MV-4-11 (cell line): ENCODE measurements at regions not wholly inside any gene's neighbourhood (a gene's known extent, or its start where the extent isn't known, plus 50 kb on each side); places are given as distances from the start of the nearest gene placed in this dataset.

Source experiments
- DNase-seq: peaks from one replicate; lab custom pipeline; 2025; lab: John Stamatoyannopoulos, UW

DNA sequence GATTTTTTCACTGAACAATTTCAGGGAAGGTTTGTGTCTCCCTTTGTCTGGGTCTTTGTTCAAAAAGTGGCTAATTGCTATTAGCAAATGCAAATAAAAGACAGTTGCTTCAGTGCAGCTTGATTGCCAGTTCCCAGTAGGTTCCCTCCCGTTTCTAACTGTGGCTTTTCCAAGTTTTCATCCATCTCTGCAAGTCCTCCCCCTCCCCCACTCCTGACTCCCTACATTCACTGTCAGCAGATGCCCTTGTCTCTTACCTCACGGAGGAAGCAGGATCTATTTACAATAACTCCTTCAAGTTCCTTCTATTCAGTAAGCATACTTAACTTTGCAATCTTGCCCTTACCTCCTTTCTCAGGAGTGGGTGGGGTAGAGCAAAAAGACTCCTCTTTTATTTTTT lies 55.4 kb upstream of the SCEL start:
- DNase-seq, result no peak

DNA sequence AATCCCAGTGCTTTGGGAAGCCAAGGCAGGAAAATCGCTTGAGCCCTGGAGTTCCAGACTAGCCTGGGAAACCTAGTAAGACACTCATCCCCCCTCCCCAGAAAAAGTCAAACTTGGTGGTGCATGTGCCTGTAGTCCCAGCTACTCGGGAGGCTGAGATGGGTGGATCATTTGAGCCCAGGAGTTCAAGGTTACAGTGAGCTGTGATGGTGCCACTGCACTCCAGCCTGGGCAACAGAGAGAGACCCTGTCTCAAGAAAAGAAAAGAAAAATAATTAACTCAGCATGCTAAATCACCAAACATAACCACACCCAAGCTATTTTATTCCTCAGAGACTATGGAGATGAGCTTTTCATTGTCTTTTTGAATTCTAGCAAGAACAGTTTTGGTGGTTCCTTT lies 56.2 kb upstream of the SCEL start:
- DNase-seq, result no peak

DNA sequence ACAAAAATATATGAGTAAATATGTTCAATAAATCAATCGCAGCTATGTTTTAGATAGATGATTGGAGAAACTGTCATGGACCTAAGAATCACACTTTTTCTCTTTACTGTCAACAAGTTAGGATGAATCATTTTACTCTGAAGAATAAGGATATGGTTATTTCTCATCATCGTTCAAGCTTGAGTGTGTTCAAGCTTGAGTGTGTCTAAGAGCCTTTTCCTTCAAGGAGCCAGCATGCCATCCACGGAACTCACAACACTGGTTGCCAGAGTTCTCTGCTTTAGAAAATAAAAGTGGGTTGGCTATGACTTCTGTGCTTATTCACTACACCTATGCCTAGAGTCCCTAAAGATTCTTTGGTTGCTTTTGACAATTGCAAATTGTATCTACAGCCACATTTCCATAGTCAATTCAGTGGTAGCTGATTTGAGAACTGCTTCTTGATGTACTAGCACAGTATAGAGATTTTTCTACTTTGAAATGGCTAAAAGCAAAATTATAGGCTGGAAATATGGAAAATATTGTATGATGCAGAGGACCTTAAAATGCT lies 58.1 kb upstream of the SCEL start:
- DNase-seq, result no peak

DNA sequence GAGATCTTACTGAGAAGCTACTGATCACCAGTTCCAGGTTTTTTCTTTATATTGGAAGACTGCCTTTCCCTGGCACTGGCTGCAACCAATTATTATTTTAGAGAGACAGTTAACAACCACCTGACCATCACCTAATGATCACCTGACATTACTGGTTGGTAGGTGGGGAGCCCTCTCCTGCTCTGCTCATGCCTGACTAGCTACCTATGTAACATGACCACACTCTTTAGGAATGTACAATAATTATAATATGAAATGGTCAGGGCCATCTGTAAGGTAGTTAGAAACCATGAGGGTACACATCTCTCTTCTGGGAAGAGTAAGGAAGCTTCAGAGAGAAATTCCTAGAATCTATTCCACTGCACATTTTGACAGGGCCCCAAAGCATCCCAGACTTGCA lies 59.0 kb upstream of the SCEL start:
- no peak for DNase-seq

DNA sequence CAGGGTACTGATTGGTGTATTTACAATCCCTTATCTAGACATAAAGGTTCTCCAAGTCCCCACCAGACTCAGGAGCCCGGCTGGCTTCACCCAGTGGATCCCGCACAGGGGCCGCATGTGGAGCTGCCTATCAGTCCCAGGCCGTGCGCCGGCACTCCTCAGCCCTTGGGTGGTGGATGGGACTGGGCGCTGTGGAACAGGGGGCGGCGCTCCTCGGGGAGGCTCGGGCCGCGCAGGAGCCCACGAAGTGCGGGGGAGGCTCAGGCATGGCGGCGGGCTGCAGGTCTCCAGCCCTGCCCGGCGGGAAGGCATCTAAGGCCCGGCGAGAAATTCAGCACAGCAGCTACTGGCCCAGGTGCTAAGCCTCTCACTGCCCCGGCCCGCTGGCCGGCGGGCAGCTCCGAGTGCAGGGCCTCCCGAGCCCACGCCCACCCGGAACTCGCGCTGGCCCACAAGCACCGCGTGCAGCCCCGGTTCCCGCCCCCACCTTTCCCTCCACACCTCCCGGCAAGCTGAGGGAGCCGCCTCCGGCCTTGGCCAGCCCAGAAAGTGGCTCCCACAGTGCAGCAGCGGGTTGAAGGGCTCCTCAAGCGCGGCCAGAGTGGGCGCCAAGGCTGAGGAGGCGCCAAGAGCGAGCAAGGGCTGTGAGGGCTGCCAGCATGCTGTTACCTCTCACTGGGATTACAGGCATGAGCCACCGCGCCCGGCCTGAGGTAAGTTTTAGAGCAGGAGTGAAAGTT lies 60.0 kb upstream of the SCEL start:
- DNase-seq, result no peak

DNA sequence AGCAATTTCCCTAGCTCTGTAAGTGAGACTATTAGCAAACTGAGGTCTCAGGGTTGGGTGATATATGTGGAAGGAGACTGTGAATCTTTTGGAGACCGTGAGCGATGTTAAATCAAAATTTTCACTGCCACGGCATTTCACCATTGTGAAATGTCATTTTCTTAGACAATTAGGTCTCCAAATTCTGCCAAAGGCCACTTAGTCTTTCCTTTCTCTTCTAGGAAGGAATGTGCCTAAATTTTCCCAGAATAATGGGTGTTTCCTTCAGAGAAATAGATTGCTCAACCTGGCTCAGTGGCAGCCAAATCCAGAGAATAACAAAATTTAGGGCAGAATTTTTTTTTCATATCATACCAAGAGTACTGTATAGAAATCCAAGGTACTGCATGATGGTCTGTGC lies 64.5 kb upstream of the SCEL start:
- no peak for DNase-seq

DNA sequence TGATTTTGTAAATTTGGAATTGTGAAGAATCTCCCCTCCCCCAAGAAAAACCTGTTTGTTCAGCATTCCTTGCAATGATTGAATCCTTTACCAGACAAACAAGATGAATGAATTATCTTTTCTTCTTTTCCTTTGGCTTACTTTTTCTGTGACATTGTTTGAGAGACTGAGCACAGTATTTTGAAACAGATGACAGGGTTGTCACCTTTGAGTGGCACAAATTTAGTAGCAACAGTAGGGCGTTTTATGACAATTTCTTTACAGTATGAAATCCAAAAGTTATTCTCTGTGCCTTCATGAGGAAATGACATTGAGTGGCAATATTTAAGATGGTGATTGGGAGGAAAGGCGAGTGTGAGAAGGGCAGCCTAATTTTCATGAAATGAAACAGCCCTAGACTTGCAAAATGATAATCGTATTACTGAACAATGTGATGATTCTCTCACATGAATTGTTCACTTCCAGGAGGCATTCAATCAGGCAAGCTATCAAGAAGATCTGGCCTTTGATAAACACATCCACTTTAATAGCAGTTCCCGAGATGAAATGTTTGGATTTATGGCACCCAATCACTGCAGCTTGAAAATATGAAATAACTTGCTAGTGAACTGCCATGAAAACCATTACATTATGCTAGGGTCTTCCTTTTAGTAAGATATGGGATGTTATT lies 68.6 kb upstream of the SCEL start:
- DNase-seq, result no peak

DNA sequence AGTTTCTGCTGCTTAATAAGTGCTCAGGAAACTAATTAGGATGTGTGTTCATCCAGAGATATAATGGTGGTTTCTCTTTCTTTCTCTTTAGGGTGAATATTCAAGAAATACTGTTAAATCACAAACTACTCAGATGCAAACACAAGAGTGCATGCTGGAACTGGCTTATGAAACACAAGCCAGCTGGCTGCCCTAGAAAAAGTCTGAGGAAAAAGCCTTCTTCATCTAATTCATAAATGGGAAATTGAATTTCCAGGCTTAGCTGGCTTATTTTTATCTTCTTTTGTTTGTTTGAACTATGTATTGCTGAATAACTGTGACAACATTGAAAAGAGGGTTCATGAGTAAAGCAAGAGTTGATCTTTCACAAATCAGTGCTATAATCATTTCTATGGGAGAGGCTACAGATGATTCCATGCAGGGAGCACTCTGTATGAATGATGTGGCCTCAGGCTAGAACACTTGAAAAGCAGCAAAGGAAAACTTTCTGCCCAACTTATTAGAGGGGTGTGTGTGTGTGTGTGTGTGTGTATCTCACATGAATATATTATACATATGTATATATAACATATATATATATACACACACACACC lies 69.8 kb upstream of the SCEL start:
- no peak for DNase-seq

DNA sequence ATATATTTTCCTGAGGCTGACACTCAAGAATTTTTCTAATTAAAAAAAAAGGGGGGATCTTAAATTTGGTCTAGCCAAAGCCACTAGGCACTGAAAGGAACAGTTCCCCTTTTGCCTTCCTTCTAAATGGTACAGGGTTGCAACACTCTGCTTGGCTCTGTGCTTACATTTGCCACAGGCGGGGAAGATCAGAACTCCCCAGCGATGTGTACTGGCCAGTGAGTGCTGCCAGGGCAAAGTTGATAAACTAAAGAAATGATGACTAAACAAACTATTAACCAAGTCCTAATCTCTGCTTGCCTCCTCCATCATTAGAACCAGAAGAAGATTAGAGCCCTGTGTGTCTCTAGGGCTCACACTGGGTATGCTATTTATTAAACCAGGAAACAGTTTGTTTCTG lies 75.3 kb upstream of the SCEL start:
- peak; percentile 98 for DNase-seq

DNA sequence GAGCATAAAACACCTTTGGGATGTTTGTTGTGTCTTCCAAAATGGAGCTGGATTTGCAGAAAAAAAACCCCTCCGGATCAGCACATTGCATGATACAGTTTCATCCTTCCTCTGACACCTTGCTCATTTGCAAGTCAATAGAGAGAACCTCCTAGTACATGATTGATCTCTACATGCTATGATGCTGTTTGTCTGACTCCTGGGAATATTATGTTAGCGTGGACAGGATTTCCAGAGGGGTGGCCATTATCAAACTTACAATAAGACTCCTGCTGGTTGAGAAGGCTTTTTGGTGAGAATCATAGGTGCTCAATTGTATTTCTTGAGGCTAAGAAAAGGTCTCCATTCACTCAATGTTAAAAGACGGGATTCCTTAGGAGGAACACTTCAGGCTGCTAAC lies 75.9 kb upstream of the SCEL start:
- no peak for DNase-seq

DNA sequence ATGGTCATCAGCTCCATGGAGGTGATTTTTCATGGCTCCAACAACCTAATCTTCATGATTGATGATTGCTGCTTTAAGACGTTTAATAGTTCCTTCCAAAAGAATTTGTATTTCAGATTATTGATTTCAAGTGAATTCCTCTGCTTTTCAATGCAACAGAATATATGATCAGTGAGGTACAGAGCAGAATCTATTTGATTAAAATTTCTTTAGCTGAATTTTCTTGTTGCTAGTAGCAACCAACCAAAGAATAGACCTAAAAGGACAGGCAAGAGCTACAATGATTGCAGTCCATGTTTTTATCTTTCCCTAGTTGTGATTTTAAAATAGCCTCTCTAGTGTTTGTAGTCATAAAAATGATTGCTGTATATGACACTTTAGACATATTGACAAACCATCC lies 76.8 kb upstream of the SCEL start:
- no peak for DNase-seq

DNA sequence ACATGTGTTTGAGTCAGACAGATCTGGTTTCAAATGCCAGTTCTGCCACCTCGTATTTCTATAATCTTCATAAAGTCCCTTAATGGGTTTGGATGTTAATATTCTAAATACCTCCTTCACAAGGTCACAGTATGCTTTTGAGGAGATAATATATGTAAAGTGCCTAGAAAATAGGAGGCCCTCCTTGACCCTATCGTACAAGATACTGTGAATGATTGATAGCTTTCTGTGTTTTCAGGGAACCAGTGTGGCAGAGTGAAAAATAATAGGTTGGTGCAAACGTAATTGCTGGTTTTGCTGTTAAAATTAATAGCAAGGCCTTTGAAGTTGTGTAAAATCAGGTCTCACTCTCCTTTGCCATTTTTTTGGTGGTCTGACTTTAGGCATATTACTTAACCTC lies 77.5 kb upstream of the SCEL start:
- DNase-seq, result peak; percentile 13

DNA sequence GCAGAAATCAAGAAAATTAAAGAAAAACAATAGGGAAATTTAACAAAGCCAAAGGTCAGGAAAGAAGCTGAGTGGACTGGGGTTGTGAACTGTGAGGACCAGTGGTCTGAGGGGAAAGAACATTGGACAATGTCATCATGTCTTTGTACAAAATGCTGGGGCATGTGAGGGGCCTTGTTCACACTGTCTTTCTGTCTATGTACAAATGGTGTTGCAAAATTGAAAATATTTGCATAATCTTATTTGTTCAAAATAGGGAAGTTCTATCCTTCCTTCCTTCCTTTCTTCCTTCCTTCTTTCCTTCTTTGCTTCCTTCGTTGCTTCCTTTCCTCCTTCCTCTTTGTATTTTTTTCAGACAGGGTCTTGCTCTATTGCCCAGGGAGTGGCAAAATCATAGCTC lies 79.2 kb upstream of the SCEL start:
- peak; percentile 68 for DNase-seq

DNA sequence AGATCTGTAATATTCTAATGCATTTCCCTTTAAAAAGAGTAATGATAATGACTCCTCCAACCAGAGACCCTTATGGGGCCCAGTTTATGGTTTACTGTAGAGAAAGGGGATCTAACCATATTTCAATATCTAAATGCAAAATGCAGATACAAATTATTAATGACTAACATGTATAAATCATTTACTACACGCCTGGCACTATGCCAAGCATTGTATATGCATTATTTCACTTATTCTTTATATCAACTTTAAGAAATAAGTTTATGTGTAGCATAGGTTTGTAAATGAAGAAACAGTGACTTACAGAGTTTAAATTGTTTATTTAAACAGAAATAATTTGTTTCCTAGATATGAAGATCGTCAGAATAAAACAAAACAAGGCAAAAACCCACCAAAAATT lies 86.2 kb upstream of the SCEL start:
- DNase-seq, result no peak

DNA sequence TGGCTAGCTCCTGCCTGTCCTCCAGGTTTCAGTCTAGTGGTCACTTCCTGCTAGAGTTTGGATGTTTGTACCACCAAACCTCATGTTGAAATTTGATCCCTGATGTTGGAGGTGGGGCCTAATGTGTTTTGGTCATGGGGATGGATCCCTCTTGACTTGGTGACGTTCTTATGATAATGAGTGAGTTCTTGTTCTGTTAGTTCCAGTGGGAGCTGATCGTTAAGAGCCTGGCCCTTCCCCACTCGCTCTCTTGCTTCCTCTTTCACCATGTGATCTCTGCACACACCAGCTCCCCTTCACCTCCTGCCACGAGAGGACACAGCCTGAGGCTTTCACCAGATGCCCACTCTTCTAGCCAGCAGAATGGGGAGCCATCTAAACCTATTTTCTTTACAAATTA lies 86.8 kb upstream of the SCEL start:
- DNase-seq, result peak; percentile 80

DNA sequence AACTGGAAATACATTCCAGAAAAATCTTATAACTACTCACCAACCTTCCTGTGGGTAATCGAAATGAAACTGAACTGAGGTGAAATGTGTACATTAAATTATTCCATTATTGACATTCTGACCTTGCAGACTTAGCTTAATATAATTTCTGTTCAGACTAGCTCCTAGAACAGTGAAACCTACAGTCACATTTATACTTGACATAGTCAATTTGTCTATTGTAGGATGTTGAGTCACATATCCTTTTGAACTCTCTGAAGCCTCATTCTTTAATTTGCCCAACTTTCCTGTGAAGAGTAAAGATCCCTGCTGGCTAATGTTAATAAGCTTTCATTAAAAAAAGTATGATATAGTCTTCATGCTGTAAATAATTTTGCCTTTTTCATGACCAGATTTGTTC lies 92.0 kb upstream of the SCEL start:
- DNase-seq, result no peak

DNA sequence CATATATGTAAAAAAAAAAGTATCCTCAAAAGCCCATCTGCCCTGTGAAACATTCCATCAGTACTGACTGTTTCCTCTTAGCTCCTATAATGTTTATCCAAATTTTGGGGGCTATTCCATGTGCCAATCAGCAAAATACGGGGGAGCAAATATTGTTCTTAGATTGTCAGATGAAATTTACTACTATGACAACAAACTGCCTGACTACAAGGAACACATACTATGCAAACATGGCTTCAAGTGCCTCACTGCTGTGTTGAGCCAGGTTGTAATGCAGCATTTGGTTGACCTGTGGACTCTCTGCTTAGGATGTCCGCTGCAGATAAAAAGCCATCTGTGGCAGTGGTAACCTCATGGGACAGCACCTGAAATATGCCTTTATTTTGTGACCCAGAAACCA lies 98.2 kb upstream of the SCEL start:
- no peak for DNase-seq

DNA sequence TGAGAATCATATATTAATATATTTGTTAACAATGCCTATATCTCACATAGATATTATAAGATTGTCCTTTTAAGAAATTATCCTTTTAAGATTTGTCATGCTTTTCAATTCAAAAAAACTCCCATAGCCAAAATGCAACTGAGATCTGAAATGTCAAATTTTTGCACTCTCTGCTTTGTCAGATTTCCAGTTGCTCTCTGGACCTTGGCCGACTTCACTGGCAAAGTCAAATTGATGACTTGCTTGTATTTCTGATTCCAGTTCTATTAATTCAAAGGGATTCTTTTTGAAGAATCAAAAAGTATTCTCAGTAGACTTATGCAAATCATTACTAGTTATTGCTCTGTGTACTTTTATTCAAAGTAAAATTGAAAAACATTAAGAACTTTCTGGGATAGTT lies 101.2 kb upstream of the SCEL start:
- DNase-seq, result no peak

DNA sequence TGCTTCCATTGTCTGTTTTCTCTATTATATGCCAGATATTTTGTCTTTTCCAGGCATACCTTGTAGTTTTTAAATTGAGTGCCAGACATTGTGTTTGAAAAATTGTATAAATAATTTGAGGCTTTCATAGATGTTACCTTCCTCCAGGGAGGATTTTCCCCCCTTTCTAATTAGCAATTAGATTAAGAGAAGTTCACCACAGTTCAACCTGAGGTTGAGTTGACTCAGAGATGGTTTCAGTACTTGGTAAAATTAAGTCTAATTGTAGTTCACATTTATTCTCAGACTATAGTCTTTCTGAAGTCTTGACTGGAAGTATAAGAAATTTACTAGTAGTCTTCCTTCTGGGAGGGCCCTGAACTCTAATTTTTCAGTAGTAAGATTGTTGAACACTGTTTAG lies 104.1 kb upstream of the SCEL start:
- DNase-seq, result peak; percentile 2

DNA sequence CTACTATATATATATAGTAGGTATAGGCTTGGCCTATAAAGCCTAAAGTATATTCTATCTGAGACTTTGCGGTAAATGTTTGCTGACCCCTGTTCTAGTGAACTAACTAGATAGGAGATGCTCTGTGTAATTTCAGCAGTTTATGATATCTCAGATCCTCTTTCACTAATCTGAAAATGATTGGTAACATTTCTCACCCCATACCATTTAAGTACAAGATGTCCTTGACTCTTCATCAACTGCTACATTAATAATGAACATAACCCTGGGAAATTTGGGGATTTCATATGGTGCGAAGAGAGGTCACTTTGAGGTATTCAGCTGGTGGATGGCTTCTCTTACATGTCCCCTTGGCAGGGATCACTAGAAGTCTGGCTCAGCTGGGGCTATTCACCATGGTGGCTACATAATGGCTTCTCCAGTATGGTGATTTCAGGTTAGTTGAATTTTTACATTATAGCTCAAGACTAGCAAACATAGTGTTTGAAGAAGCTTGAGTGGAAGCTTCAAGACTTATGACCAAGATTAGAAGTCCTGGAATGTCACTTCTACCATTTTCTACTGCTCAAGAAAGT lies 103.6 kb upstream of the MYCBP2 start:
- no peak for DNase-seq

DNA sequence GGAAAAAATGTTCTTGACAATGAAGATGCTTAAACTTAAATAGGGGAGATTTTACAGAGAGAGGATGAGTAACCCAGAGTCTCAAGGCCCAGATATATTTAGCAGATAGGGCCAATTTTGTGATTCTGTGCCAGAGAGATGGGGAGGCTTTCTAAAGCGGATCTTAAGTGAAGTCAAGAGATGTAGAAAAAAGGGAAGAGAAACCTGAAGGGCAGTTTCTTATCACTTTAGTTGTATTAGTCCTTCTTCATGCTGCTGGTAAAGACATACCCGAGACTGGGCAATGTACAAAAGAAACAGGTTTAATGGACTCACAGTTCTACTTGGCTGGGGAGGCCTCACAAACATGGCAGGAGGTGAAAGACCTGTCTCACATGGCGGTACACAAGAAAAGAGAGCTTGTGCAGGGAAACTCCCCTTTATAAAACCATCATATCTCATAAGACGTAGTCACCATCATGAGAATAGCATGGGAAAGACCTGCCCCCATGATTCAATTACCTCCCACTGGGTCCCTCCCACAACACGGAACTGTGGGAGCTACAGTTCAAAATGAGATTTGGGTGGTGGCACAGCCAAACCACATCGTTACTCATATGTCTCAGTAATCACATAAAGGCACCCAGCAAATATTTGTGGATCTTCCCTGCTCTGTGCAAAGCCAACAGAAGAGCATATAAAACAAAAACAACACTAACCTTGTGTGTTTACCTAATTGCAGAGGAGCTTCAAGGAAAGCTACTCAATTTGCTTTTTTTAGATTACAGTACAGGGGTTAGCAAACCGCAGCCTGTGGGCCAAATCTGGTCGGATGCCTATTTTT lies 102.6 kb upstream of the MYCBP2 start:
- peak; percentile 90 for DNase-seq

DNA sequence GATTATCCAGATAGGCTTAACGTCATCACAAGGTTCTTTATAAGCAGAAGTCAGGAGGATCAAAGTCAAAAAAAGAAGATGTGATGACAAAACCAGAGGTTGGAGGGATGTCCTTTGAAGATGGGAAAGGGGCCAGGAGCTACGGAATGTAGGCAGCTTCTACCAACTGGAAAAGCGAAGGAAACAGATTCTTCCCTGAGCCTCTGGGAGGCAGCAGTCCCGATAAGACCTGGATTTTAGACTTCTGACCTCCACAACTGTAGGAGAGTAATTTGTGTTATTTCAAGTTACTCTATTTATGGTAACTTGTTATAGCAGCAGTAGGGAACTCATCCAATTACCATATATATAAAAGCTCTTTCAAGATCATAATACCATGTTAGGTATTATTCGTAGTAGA lies 98.8 kb upstream of the MYCBP2 start:
- DNase-seq, result no peak
